ENCODE measurements at regions not wholly inside any gene's neighbourhood (a gene's known extent, or its start where the extent isn't known, plus 50 kb on each side); places are given as distances from the start of the nearest gene placed in this dataset.
A peak's percentile ranks its signal among the peaks of the same experiment; 100 is the strongest.

DNA sequence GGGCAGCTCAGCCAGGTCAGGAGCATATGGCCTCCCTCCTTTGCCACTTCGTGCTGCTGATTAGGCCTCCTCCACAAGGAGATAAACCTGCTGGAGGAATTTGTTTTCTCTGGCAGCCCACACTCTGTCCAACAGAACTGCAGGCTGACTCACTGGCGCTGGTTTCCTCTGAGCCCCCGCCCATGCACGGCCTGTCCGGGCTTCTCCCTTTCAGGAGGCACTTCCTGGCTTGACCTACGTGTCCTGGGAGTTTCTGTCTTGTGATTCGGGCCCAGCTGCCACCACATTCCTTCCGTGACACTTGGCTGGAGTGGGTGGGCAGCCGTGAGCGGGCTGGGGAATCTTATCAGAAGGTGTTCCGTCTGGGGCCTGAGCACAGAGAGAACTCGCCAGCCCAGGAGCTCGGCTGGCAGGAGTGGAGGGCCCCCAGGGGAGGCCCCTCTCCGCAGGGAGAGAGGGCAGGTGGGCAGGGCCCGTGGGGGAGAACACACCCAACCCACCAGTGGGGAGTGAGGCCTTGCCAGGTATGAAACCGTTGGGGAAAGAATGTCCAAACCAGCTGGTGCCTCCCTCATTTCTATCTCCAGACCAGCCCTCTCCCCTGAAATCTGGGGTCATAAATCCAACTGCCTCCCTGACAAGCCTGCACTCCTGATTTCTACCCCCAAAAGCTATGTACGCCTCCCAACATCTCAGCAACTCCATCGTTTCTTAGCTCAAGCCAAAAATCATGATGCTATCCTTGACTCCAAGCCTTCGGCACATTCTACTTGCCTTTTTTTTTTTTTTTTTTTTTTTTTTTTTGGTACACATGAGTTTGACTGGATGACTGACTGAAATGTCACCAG, 110.6 kb upstream of the MEF2A start:
- ChIA-PET CTCF (interaction anchor here (0.6 kb wide), 1 partner anchor 32 kb away, joined by 4 read pairs; no protein-coding TSS in a partner anchor), POLR2A (no interaction called here)
- in situ Hi-C loops (cut with HindIII; ENCODE audit: low pct_unique_long_range_greater_than_20kb, low sequenced_read_pairs) = no loop called here
- ATAC-seq = peak; percentile 93
- no TSS peak for BruUV-seq (replicated peaks)
- H3K27ac ChIP-seq (ENCODE audit: low read length) = peak overlapping the region; percentile 68
- no peak for DNase-seq (ENCODE audit: low read depth, low spot score)
- no peaks in the 10 kb centered on the region for H3K36me3 ChIP-seq (ENCODE audit: control insufficient read depth, insufficient read depth, low read length)
- no peaks in the 10 kb centered on the region for H3K27me3 ChIP-seq (ENCODE audit: control insufficient read depth, insufficient read depth, low read length)
- TF ChIP-seq POLR2AphosphoS5 (IDR thresholded peaks at IDR 0.05; ENCODE audit: low read depth, low read length) (no peak), SIN3A (IDR thresholded peaks at IDR 0.05; ENCODE audit: borderline replicate concordance, insufficient read depth, low read depth, low read length) (no peak), TCF7L2 (IDR thresholded peaks at IDR 0.05; ENCODE audit: low read depth, low read length) (no peak)
- TF ChIP-seq, protein P1, sequence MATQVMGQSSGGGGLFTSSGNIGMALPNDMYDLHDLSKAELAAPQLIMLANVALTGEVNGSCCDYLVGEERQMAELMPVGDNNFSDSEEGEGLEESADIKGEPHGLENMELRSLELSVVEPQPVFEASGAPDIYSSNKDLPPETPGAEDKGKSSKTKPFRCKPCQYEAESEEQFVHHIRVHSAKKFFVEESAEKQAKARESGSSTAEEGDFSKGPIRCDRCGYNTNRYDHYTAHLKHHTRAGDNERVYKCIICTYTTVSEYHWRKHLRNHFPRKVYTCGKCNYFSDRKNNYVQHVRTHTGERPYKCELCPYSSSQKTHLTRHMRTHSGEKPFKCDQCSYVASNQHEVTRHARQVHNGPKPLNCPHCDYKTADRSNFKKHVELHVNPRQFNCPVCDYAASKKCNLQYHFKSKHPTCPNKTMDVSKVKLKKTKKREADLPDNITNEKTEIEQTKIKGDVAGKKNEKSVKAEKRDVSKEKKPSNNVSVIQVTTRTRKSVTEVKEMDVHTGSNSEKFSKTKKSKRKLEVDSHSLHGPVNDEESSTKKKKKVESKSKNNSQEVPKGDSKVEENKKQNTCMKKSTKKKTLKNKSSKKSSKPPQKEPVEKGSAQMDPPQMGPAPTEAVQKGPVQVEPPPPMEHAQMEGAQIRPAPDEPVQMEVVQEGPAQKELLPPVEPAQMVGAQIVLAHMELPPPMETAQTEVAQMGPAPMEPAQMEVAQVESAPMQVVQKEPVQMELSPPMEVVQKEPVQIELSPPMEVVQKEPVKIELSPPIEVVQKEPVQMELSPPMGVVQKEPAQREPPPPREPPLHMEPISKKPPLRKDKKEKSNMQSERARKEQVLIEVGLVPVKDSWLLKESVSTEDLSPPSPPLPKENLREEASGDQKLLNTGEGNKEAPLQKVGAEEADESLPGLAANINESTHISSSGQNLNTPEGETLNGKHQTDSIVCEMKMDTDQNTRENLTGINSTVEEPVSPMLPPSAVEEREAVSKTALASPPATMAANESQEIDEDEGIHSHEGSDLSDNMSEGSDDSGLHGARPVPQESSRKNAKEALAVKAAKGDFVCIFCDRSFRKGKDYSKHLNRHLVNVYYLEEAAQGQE (IDR thresholded peaks at IDR 0.05; ENCODE audit: insufficient read depth in 1 of 2, low read depth in 2 of 2, low read length in 1 of 2) = no peak
- TF ChIP-seq, protein P2, sequence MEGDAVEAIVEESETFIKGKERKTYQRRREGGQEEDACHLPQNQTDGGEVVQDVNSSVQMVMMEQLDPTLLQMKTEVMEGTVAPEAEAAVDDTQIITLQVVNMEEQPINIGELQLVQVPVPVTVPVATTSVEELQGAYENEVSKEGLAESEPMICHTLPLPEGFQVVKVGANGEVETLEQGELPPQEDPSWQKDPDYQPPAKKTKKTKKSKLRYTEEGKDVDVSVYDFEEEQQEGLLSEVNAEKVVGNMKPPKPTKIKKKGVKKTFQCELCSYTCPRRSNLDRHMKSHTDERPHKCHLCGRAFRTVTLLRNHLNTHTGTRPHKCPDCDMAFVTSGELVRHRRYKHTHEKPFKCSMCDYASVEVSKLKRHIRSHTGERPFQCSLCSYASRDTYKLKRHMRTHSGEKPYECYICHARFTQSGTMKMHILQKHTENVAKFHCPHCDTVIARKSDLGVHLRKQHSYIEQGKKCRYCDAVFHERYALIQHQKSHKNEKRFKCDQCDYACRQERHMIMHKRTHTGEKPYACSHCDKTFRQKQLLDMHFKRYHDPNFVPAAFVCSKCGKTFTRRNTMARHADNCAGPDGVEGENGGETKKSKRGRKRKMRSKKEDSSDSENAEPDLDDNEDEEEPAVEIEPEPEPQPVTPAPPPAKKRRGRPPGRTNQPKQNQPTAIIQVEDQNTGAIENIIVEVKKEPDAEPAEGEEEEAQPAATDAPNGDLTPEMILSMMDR (IDR thresholded peaks at IDR 0.05) = no peak
- H3K4me3 ChIP-seq (ENCODE audit: low read depth in 2 of 2, low read length in 2 of 2) = no peak overlapping the region; a peak in 1 of 4 replicates
- H3K4me1 ChIP-seq (ENCODE audit: control insufficient read depth, insufficient read depth, low read length) = peaks cover 16% of the 10 kb centered on the region
- intact Hi-C loops (cut with micrococcal nuclease; ENCODE audit: unreplicated experiment) = no loop called here
- H3K9me3 ChIP-seq (ENCODE audit: control insufficient read depth, insufficient read depth, low read depth, low read length) = no peaks in the 10 kb centered on the region

DNA sequence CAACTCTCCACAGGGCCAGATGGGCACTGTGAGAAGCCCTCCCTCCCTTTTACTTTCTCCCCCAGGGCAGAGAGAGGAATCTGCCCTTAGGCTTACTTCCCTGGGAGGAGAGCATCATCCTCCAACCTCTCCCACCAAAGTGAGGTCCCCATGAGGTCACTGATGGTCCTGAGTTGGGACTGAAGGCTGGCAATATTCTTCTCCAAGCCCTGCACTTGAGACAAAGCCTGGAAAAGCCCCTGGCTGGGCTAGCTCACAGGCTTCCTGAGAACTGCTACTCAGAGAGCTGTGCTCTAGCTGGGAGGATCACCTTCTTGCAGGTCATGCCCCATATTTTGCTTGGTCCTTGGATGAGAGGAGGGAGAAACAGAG, 110.0 kb upstream of the MEF2A start:
- POLR2A ChIA-PET = no interaction called here
- TF ChIP-seq POLR2AphosphoS5 (IDR thresholded peaks at IDR 0.05; ENCODE audit: low read depth, low read length) (no peak), TCF7L2 (IDR thresholded peaks at IDR 0.05; ENCODE audit: low read depth, low read length) (no peak), SIN3A (IDR thresholded peaks at IDR 0.05; ENCODE audit: borderline replicate concordance, insufficient read depth, low read depth, low read length) (no peak)
- TF ChIP-seq, protein P1 (IDR thresholded peaks at IDR 0.05; ENCODE audit: insufficient read depth in 1 of 2, low read depth in 2 of 2, low read length in 1 of 2) = no peak
- TF ChIP-seq, protein P2 (IDR thresholded peaks at IDR 0.05) = no peak
- Histone ChIP-seq H3K4me3 (ENCODE audit: low read depth in 2 of 2, low read length in 2 of 2) (no peak overlapping the region), H3K27ac (ENCODE audit: low read length) (peak overlapping the region; percentile 13; the same call in 1 of the 2 replicates), H3K9me3 (ENCODE audit: control insufficient read depth, insufficient read depth, low read depth, low read length) (no peaks in the 10 kb centered on the region), H3K36me3 (ENCODE audit: control insufficient read depth, insufficient read depth, low read length) (no peaks in the 10 kb centered on the region), H3K4me1 (ENCODE audit: control insufficient read depth, insufficient read depth, low read length) (peaks cover 16% of the 10 kb centered on the region), H3K27me3 (ENCODE audit: control insufficient read depth, insufficient read depth, low read length) (no peaks in the 10 kb centered on the region)
- intact Hi-C loops (cut with micrococcal nuclease; ENCODE audit: unreplicated experiment) (no loop called here), in situ Hi-C loops (cut with HindIII; ENCODE audit: low pct_unique_long_range_greater_than_20kb, low sequenced_read_pairs) (no loop called here)
- CTCF ChIA-PET = no interaction called here
- BruUV-seq (replicated peaks) = no TSS peak
- no peak for DNase-seq (ENCODE audit: low read depth, low spot score)
- ATAC-seq = no peak
